Lung (tissue), 11 donors: ENCODE measurements at regions not wholly inside any gene's neighbourhood (a gene's known extent, or its start where the extent isn't known, plus 50 kb on each side); places are given as distances from the start of the nearest gene placed in this dataset.

Experiments used
- ATAC-seq: fragments of 200-7000 bp; cut with Tn5 transposase; one replicate; pipeline ENCODE4 v1.9.1; 2020; ENCODE audit warnings: moderate number of reproducible peaks; ENCODE audit not compliant: insufficient read depth, low FRiP score
- DNase-seq, 3 donors: peaks; one replicate each; pipeline ENCODE4 v3.0.0-alpha.2; 2013 to 2017
- H3K27ac ChIP-seq, 2 donors: one replicate each; pipeline ENCODE4 v1.5.1; 2013; ENCODE audit warnings: mild to moderate bottlenecking in 2 of 2, moderate library complexity in 2 of 2, control low read depth in 1 of 2, inconsistent platforms in 1 of 2, low read depth in 1 of 2, low read length in 1 of 2
- H3K27me3 ChIP-seq, 3 donors: one replicate each; pipeline ENCODE4 v1.5.1; 2013; ENCODE audit warnings: low read length in 2 of 3; ENCODE audit not compliant: control insufficient read depth in 3 of 3, insufficient read depth in 3 of 3
- H3K36me3 ChIP-seq, 4 donors: one replicate each; pipeline ENCODE4 v1.5.1; 2013; ENCODE audit warnings: low read length in 4 of 4, mild to moderate bottlenecking in 1 of 4, moderate library complexity in 1 of 4; ENCODE audit not compliant: control insufficient read depth in 4 of 4, insufficient read depth in 4 of 4
- H3K4me1 ChIP-seq, 5 donors: one replicate each; pipeline ENCODE4 v1.5.1; 2013; ENCODE audit warnings: low read length in 5 of 5, mild to moderate bottlenecking in 2 of 5, moderate library complexity in 1 of 5; ENCODE audit not compliant: control insufficient read depth in 5 of 5, insufficient read depth in 5 of 5
- H3K4me3 ChIP-seq: one replicate; pipeline ENCODE4 v1.5.1; 2013; ENCODE audit warnings: mild to moderate bottlenecking, control low read depth, moderate library complexity
- H3K9ac ChIP-seq, 2 donors: one replicate each; pipeline ENCODE4 v1.5.1; 2013; ENCODE audit warnings: low read length in 2 of 2, control low read depth in 1 of 2; ENCODE audit not compliant: insufficient read depth in 1 of 2
- H3K9me3 ChIP-seq, 4 donors: one replicate each; pipeline ENCODE4 v1.5.1; 2013; ENCODE audit warnings: low read length in 3 of 4, mild to moderate bottlenecking in 1 of 4, moderate library complexity in 1 of 4; ENCODE audit not compliant: control insufficient read depth in 4 of 4, insufficient read depth in 3 of 4
- WGBS, 2 donors: extraction: QIAGEN DNeasy Blood & Tissue Kit; methylation state at CpG; one replicate each; pipeline ENCODE4 v1.1.7; 2013; 5-methylcytosine and 5-hydroxymethylcytosine counted together
- TF ChIP-seq, protein P1 (sequence below): IDR thresholded peaks from 2 replicates; pipeline ENCODE4 v1.5.1; 2012; ENCODE audit warnings: mild to moderate bottlenecking; ENCODE audit errors: control extremely low read depth, extremely low read depth
- donor health status: control.
- donor health status: control.
- donor health status: Bipolar disorder and iron deficiency.
- donor health status: healthy.
- donor health status: DM: yes; HTN: yes; CAD: no.

DNA sequence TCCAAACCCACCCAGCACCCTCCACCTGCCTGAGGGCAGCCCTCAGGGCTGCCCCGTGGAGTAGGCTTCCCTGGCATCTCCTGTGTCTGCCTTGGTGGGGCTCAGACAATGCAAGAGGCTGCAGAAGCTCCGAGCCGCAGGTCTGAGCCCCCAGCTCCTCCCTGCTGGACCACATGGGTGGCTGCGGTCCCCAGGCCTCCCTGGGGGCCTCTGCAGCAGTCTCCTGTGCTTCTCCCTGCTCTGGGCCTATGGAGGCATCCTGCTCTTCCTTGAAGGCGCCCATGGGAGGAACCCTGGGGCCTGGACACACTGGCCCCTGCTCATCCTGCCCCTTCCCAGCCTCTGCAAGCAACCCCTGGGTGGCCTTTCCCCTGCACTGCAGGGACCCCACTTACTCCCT is 86.1 kb upstream of the ACTRT2 start:
- Histone ChIP-seq H3K9me3 (peaks cover 0 to 7% (median 1%) of the 10 kb centered on the region in 4 donors), H3K4me3 (no peak overlapping the region), H3K9ac (no peak overlapping the region), H3K36me3 (no peaks in the 10 kb centered on the region), H3K27me3 (peaks cover 0 to 8% (median 0%) of the 10 kb centered on the region in 3 donors), H3K4me1 (peaks cover 0 to 5% (median 0%) of the 10 kb centered on the region in 5 donors), H3K27ac (no peak overlapping the region)
- 79 to 89% methylated on average over 4 to 5 of the region's 5 CpGs for WGBS, 2 donors
- DNase-seq (no peak), ATAC-seq (no peak)
- TF ChIP-seq, protein P1, sequence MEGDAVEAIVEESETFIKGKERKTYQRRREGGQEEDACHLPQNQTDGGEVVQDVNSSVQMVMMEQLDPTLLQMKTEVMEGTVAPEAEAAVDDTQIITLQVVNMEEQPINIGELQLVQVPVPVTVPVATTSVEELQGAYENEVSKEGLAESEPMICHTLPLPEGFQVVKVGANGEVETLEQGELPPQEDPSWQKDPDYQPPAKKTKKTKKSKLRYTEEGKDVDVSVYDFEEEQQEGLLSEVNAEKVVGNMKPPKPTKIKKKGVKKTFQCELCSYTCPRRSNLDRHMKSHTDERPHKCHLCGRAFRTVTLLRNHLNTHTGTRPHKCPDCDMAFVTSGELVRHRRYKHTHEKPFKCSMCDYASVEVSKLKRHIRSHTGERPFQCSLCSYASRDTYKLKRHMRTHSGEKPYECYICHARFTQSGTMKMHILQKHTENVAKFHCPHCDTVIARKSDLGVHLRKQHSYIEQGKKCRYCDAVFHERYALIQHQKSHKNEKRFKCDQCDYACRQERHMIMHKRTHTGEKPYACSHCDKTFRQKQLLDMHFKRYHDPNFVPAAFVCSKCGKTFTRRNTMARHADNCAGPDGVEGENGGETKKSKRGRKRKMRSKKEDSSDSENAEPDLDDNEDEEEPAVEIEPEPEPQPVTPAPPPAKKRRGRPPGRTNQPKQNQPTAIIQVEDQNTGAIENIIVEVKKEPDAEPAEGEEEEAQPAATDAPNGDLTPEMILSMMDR = no peak

DNA sequence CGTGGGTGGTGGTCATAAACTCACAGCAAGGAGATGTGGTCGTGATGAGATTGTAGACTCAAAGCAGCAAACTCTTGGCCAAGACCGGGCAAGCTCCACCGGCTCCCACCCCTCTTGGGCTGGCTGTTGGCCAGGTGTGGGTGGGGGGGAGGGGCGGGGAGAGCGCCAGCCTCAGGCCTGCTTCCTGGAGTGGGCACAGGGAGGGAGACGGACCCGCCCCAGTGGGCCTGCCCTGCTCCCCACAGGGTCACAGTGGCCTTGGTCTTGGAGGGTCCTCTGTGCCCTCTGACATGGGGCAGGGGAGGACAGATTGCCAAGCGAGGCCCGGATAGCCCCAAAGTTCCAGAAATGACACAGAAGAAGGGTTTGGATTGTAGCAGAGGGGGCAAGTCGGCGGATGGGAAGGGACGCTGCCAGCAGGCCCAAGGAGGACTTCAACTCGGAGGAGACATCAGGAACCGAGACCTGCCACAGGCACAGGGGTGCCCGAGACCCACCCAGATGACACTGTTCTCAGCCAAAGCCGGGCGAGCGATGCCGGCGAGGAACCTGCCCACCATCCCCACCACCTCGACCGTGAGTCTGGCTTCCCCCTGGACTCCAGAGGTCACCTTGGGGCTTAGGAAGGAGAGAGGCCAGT is 85.4 kb upstream of the ACTRT2 start:
- Histone ChIP-seq H3K4me1 (peaks cover 0 to 5% (median 0%) of the 10 kb centered on the region in 5 donors), H3K27ac (no peak overlapping the region), H3K9ac (no peak overlapping the region), H3K27me3 (peaks cover 0 to 8% (median 0%) of the 10 kb centered on the region in 3 donors), H3K4me3 (no peak overlapping the region), H3K9me3 (peaks cover 0 to 9% (median 3%) of the 10 kb centered on the region in 4 donors), H3K36me3 (no peaks in the 10 kb centered on the region)
- 81% methylated on average over 22 to 23 of the region's 23 CpGs for WGBS, 2 donors
- TF ChIP-seq, protein P1 = no peak
- no peak for ATAC-seq
- no peak for DNase-seq

DNA sequence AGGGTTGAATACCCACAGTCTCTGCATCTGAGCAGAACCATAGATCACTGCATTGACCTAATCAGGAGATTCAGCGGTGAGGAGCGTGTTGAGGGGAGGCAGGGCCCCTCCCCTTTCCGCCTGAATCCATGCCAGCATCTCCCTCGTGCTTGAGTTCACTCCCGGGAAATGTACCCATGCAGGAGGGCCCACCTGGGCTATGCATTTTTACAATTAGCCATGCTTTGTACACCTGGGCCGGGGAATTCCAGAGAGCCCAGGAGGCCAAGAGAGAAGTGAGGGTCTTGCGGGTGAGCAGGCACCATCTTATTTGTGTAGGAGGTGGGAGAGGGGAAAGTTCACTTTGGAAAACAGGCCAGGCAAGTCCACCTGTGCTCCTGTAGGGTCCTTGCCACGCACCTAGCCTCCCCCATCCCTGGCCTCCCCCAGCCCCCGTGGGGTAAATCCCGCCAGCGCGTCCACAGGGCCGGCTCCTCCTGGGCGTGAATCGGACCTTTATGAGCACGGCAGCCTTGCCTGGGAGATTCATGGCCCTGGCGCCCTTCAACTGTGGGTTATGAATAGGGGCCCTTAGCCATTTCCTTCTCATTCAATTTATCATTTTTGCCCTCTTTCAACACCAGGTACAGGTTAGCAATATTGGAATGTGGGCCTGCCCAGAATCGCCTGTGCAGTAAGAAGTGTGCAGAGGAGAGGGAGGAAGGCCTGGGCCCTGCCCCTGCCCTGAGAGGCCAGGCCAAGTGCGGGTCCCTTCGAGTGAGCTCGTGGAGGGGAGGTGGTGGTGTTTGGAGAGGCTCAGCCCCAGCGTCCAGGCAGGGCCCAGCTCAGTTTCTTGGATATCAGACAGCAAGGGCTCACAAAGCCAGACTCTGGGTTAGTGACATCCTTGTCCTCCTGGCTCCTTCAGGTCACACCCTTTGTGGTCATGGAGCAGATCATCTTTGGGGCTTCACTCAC is 84.4 kb upstream of the ACTRT2 start:
- H3K27me3 ChIP-seq = peaks cover 0 to under 1% (median 0%) of the 10 kb centered on the region in 3 donors
- peaks cover 0 to 5% (median 0%) of the 10 kb centered on the region in 5 donors for H3K4me1 ChIP-seq
- 75 to 90% methylated on average over 22 of the region's 22 CpGs for WGBS, 2 donors
- no peaks in the 10 kb centered on the region for H3K36me3 ChIP-seq
- peak in 2 of 3 donors; percentile 7 to 42 for DNase-seq
- H3K9ac ChIP-seq = no peak overlapping the region
- peaks cover 0 to 17% (median 6%) of the 10 kb centered on the region in 4 donors for H3K9me3 ChIP-seq
- H3K4me3 ChIP-seq = no peak overlapping the region
- no peak overlapping the region for H3K27ac ChIP-seq
- ATAC-seq = no peak
- TF ChIP-seq, protein P1 = no peak
